ENCODE measurements at regions not wholly inside any gene's neighbourhood (a gene's known extent, or its start where the extent isn't known, plus 50 kb on each side); places are given as distances from the start of the nearest gene placed in this dataset.

- Histone ChIP-seq H3K27me3 (no peaks in the 10 kb centered on the region), H3K9me3 (no peaks in the 10 kb centered on the region), H3K4me1 (peaks cover 0 to 10% (median 0%) of the 10 kb centered on the region in 4 donors), H3K36me3 (no peaks in the 10 kb centered on the region), H3K4me3 (no peak overlapping the region), H3K27ac (no peak overlapping the region)
- intact Hi-C loops (cut with DNase I): no loop called here
- TF ChIP-seq CTCF (IDR thresholded peaks at IDR 0.05) (no peak), EP300 (IDR thresholded peaks at IDR 0.05) (no peak), POLR2A (IDR thresholded peaks at IDR 0.05) (no peak), POLR2AphosphoS5 (IDR thresholded peaks at IDR 0.05) (no peak)
- WGBS, 2 donors: 87 to 88% methylated on average over 2 of the region's 2 CpGs
- DNase-seq: no peak
These were observed 1570.6 kb upstream of the LRRTM3 start for GRCh38 chr10:65355141-65355680.

DNA sequence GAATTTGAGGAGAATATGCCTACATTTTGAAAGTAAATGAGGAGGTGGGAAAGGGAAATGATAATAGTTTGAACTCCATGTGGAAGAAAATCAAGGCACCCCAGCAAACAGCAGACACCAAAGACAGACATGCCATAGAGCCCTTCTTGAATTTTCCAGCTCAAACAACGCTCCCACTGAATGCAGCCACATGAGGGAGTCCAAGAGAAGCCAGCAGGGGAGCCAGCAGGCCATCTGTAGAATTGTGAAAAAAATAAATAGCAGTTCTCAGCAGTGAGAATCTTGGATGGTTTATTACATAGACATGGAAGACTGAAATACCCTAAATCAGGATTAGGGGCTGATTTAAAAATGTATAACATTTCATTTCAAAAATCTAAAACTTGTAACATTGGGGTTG, 1567.3 kb upstream of the LRRTM3 start:
- TF ChIP-seq CTCF (IDR thresholded peaks at IDR 0.05) (peak in 2 of 4 experiments; percentile 24 to 37), EP300 (IDR thresholded peaks at IDR 0.05) (no peak)
- H3K27me3 ChIP-seq: no peaks in the 10 kb centered on the region
- H3K4me1 ChIP-seq: no peaks in the 10 kb centered on the region
- DNase-seq: no peak
- no peak overlapping the region for H3K4me3 ChIP-seq
- intact Hi-C loops (cut with DNase I): no loop called here
- H3K9me3 ChIP-seq: no peaks in the 10 kb centered on the region
- WGBS, 2 donors: 41 to 62% methylated on average over 1 of the region's 1 CpG
- H3K36me3 ChIP-seq: no peaks in the 10 kb centered on the region
- H3K27ac ChIP-seq: no peak overlapping the region

GRCh38 chr10:65360497-65360896, 1565.3 kb upstream of the LRRTM3 start:
- Histone ChIP-seq H3K4me3 (no peak overlapping the region), H3K4me1 (no peaks in the 10 kb centered on the region), H3K9me3 (no peaks in the 10 kb centered on the region), H3K36me3 (no peaks in the 10 kb centered on the region), H3K27ac (no peak overlapping the region), H3K27me3 (no peaks in the 10 kb centered on the region)
- intact Hi-C loops (cut with DNase I): no loop called here
- DNase-seq: no peak
- TF ChIP-seq POLR2AphosphoS5 (IDR thresholded peaks at IDR 0.05) (no peak), POLR2A (IDR thresholded peaks at IDR 0.05) (no peak), EP300 (IDR thresholded peaks at IDR 0.05) (no peak), CTCF (IDR thresholded peaks at IDR 0.05) (no peak)
- 93% methylated on average over 2 of the region's 2 CpGs for WGBS, 2 donors

- DNase-seq: no peak
- intact Hi-C loops (cut with DNase I): no loop called here
- Histone ChIP-seq H3K27me3 (no peaks in the 10 kb centered on the region), H3K4me3 (no peak overlapping the region), H3K27ac (no peak overlapping the region), H3K4me1 (no peaks in the 10 kb centered on the region), H3K9me3 (no peaks in the 10 kb centered on the region), H3K36me3 (no peaks in the 10 kb centered on the region)
- WGBS, 2 donors: 53 to 75% methylated on average over 1 of the region's 1 CpG
- no peak for TF ChIP-seq EP300 (IDR thresholded peaks at IDR 0.05)
- TF ChIP-seq CTCF (IDR thresholded peaks at IDR 0.05): no peak
These were observed 1560.0 kb upstream of the LRRTM3 start for GRCh38 chr10:65365878-65366277.

GRCh38 chr10:65367706-65368105, 1558.1 kb upstream of the LRRTM3 start:
- DNase-seq: no peak
- H3K9me3 ChIP-seq: no peaks in the 10 kb centered on the region
- no peak overlapping the region for H3K4me3 ChIP-seq
- no peaks in the 10 kb centered on the region for H3K4me1 ChIP-seq
- no peaks in the 10 kb centered on the region for H3K27me3 ChIP-seq
- no peaks in the 10 kb centered on the region for H3K36me3 ChIP-seq
- intact Hi-C loops (cut with DNase I): no loop called here
- no peak for TF ChIP-seq POLR2AphosphoS5 (IDR thresholded peaks at IDR 0.05)
- no peak for TF ChIP-seq EP300 (IDR thresholded peaks at IDR 0.05)
- no peak for TF ChIP-seq POLR2A (IDR thresholded peaks at IDR 0.05)
- TF ChIP-seq CTCF (IDR thresholded peaks at IDR 0.05): no peak
- no peak overlapping the region for H3K27ac ChIP-seq
